ENCODE measurements at regions not wholly inside any gene's neighbourhood (a gene's known extent, or its start where the extent isn't known, plus 50 kb on each side); places are given as distances from the start of the nearest gene placed in this dataset.

DNA sequence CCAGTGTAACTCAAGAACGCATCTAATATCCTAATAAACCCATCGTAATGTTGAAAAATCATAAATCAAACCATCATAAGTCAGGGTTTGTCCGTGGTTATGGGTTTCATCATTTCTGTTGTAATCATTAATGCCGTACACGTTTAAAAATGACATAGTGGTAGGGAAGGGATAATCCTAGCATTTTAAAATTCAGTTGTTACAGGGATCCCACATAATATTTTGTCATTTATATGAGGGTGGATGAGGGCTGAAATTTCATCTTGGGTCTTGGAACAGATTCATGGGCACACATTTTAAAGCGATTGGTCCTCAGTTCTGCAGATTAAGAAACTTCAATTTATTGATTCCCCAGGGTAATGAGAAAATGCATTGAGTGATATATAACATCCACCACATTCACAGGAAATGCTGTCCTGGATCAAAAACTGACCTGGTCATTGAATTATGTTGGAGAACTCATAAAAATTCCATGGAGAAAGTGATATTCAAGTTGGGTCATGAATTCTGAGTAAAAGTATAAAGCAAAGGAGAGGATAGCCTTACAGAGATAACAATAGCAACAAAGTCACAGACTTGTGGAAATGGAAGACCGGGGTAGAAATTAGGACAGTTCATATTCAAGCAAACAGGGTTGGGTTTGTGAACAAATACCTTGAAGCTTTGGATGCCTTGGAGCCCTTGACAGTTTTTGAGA, 1527.3 kb upstream of the TPTE start:
- no peak overlapping the region for H3K9ac ChIP-seq (ENCODE audit: low read length)
- no peak overlapping the region for H2AFZ ChIP-seq (ENCODE audit: low read depth, low read length, poor library complexity, severe bottlenecking)
- H3K79me2 ChIP-seq (ENCODE audit: insufficient read depth, low read length) = no peaks in the 10 kb centered on the region
- H4K20me1 ChIP-seq (ENCODE audit: insufficient read depth) = no peaks in the 10 kb centered on the region
- BruUV-seq (replicated peaks) = no TSS peak
- H3K4me1 ChIP-seq (ENCODE audit: control insufficient read depth in 1 of 2, insufficient read depth in 2 of 2, low read length in 2 of 2) = peaks cover 0 to 6% of the 10 kb centered on the region in 2 experiments; a peak in 1 of 4 replicates
- CTCF ChIA-PET = no interaction called here
- H3K9me3 ChIP-seq (ENCODE audit: control insufficient read depth in 1 of 2, insufficient read depth in 1 of 2, low read depth in 1 of 2, low read length in 2 of 2) = peaks cover 11 to 44% of the 10 kb centered on the region in 2 experiments; a peak in 3 of 4 replicates
- DNase-seq (ENCODE audit: low read depth, low spot score) (no peak), ATAC-seq (peak; percentile 4)
- intact Hi-C loops (cut with micrococcal nuclease) = no loop called here
- no peaks in the 10 kb centered on the region for H3K36me3 ChIP-seq (ENCODE audit: control insufficient read depth in 1 of 2, insufficient read depth in 2 of 2, low read length in 2 of 2)
- H3K27ac ChIP-seq (ENCODE audit: low read depth, low read length) = no peak overlapping the region
- no peak overlapping the region for H3K4me3 ChIP-seq (replicated peaks in 1 of 2; ENCODE audit: low read depth in 1 of 2, low read length in 2 of 2)
- H3K27me3 ChIP-seq (ENCODE audit: insufficient read depth, low read length) = peaks cover 11% of the 10 kb centered on the region; the same call in 1 of the 2 replicates
- POLR2A ChIA-PET = no interaction called here
- TF ChIP-seq SP1 (IDR thresholded peaks at IDR 0.05; ENCODE audit: low read depth) (no peak), JUND (IDR thresholded peaks at IDR 0.05) (no peak), RAD21 (IDR thresholded peaks at IDR 0.05; ENCODE audit: low read depth) (no peak), YY1 (IDR thresholded peaks at IDR 0.05; ENCODE audit: extremely low read depth, insufficient replicate concordance, low read depth, low read length) (no peak), CBX3 (IDR thresholded peaks at IDR 0.05; ENCODE audit: low read depth) (no peak), SIN3A (IDR thresholded peaks at IDR 0.05; ENCODE audit: low read depth) (no peak)
- TF ChIP-seq, protein P1, sequence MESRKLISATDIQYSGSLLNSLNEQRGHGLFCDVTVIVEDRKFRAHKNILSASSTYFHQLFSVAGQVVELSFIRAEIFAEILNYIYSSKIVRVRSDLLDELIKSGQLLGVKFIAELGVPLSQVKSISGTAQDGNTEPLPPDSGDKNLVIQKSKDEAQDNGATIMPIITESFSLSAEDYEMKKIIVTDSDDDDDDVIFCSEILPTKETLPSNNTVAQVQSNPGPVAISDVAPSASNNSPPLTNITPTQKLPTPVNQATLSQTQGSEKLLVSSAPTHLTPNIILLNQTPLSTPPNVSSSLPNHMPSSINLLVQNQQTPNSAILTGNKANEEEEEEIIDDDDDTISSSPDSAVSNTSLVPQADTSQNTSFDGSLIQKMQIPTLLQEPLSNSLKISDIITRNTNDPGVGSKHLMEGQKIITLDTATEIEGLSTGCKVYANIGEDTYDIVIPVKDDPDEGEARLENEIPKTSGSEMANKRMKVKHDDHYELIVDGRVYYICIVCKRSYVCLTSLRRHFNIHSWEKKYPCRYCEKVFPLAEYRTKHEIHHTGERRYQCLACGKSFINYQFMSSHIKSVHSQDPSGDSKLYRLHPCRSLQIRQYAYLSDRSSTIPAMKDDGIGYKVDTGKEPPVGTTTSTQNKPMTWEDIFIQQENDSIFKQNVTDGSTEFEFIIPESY (IDR thresholded peaks at IDR 0.05; ENCODE audit: extremely low read depth, insufficient replicate concordance, low read length) = no peak
- TF ChIP-seq, protein P2, sequence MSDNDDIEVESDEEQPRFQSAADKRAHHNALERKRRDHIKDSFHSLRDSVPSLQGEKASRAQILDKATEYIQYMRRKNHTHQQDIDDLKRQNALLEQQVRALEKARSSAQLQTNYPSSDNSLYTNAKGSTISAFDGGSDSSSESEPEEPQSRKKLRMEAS (IDR thresholded peaks at IDR 0.05) = no peak
- no peaks in the 10 kb centered on the region for H3K9me2 ChIP-seq (ENCODE audit: insufficient read depth)
- RAD21 ChIA-PET (ENCODE audit: low non-redundant PET in 1 of 2, low total read pairs in 2 of 2, uncharacterized antibody in 2 of 2, unreplicated experiment in 2 of 2) = no interaction called here
- no peak overlapping the region for H3K4me2 ChIP-seq (ENCODE audit: low read length)

All from HCT116 (cell line).